A673 (cell line): ENCODE measurements at regions not wholly inside any gene's neighbourhood (a gene's known extent, or its start where the extent isn't known, plus 50 kb on each side); places are given as distances from the start of the nearest gene placed in this dataset.

Experiments used
- EZH2 ChIP-seq: fragments of 200-600 bp; sonication (generic); IDR thresholded peaks from 2 replicates; pipeline ENCODE4 v1.6.1; 2017; ENCODE audit warnings: borderline replicate concordance, low read depth, mild to moderate bottlenecking, mixed read lengths, antibody characterized with exemption, low read length; ENCODE audit not compliant: poor library complexity, severe bottlenecking
- TF ChIP-seq, protein P1 (sequence below): fragments of 300-800, 200-600 bp; sonication (generic); conservative IDR thresholded peaks from 2 replicates; pipeline ENCODE4 v1.5.1; 2017; ENCODE audit warnings: low read depth, mild to moderate bottlenecking, antibody characterized with exemption, low read length, moderate library complexity, mixed read lengths

GRCh38 chr4:125904802-125905201 is 590.0 kb downstream of the FAT4 start:
- TF ChIP-seq, protein P1, sequence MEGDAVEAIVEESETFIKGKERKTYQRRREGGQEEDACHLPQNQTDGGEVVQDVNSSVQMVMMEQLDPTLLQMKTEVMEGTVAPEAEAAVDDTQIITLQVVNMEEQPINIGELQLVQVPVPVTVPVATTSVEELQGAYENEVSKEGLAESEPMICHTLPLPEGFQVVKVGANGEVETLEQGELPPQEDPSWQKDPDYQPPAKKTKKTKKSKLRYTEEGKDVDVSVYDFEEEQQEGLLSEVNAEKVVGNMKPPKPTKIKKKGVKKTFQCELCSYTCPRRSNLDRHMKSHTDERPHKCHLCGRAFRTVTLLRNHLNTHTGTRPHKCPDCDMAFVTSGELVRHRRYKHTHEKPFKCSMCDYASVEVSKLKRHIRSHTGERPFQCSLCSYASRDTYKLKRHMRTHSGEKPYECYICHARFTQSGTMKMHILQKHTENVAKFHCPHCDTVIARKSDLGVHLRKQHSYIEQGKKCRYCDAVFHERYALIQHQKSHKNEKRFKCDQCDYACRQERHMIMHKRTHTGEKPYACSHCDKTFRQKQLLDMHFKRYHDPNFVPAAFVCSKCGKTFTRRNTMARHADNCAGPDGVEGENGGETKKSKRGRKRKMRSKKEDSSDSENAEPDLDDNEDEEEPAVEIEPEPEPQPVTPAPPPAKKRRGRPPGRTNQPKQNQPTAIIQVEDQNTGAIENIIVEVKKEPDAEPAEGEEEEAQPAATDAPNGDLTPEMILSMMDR, result no peak
- TF ChIP-seq EZH2, result no peak
